Lung microvascular endothelial cell (primary cell): ENCODE measurements at regions not wholly inside any gene's neighbourhood (a gene's known extent, or its start where the extent isn't known, plus 50 kb on each side); places are given as distances from the start of the nearest gene placed in this dataset.
A peak's percentile ranks its signal among the peaks of the same experiment; 100 is the strongest.
"Not testable (repeated sequence)": the region's sequence is repeated elsewhere in the genome, so short reads cannot be mapped to it uniquely, and the experiment has no call there.

Experiments
- DNase-seq, 2 donors: peaks; one replicate each; pipeline versions ENCODE4 v3.0.0 to v3.0.0-alpha.2; 2010; ENCODE audit warnings: low read depth in 2 of 2

- DNase-seq: no peak
Observed at GRCh38 chr4:27931584-27931983, 1070.9 kb downstream of the STIM2 start.

- DNase-seq: peak in 1 of 2 donors; percentile 58
Observed at GRCh38 chr4:27934871-27935270, 1074.2 kb downstream of the STIM2 start.

GRCh38 chr4:27946799-27947198, 1086.2 kb downstream of the STIM2 start:
- DNase-seq: no peak

- DNase-seq: no peak
Observed at GRCh38 chr4:27947302-27947701, 1086.7 kb downstream of the STIM2 start.

GRCh38 chr4:27964095-27964494, 1103.5 kb downstream of the STIM2 start:
- no peak for DNase-seq

GRCh38 chr4:27966664-27967063, 1106.0 kb downstream of the STIM2 start:
- no peak for DNase-seq

- no peak for DNase-seq
Observed at GRCh38 chr4:27973056-27973455, 1112.4 kb downstream of the STIM2 start.

GRCh38 chr4:27973700-27974099, 1113.1 kb downstream of the STIM2 start:
- DNase-seq: no peak

GRCh38 chr4:27974339-27974738, 1113.7 kb downstream of the STIM2 start:
- DNase-seq: no peak

- DNase-seq: not testable (repeated sequence)
Observed at GRCh38 chr4:27974881-27975280, 1114.2 kb downstream of the STIM2 start.

- DNase-seq: not testable (repeated sequence)
Observed at GRCh38 chr4:27978427-27979109, 1117.9 kb downstream of the STIM2 start.

GRCh38 chr4:27985522-27985921, 1124.9 kb downstream of the STIM2 start:
- DNase-seq: no peak

- DNase-seq: no peak
Observed at GRCh38 chr4:27986476-27986875, 1125.8 kb downstream of the STIM2 start.

- DNase-seq: no peak
Observed at GRCh38 chr4:28001698-28002097, 1141.1 kb downstream of the STIM2 start.

- DNase-seq: peak in 1 of 2 donors; percentile 0
Observed at GRCh38 chr4:28004520-28004919, 1143.9 kb downstream of the STIM2 start.

GRCh38 chr4:28006021-28006420, 1145.4 kb downstream of the STIM2 start:
- DNase-seq: no peak

GRCh38 chr4:28007693-28008092, 1147.1 kb downstream of the STIM2 start:
- no peak for DNase-seq

- DNase-seq: no peak
Observed at GRCh38 chr4:28009541-28009940, 1148.9 kb downstream of the STIM2 start.

GRCh38 chr4:28010577-28011240, 1150.1 kb downstream of the STIM2 start:
- DNase-seq: no peak

- no peak for DNase-seq
Observed at GRCh38 chr4:28014469-28014868, 1153.8 kb downstream of the STIM2 start.

GRCh38 chr4:28015996-28016395, 1155.4 kb downstream of the STIM2 start:
- no peak for DNase-seq

GRCh38 chr4:28038253-28038652, 1177.6 kb downstream of the STIM2 start:
- not testable (repeated sequence) for DNase-seq

- no peak for DNase-seq
Observed at GRCh38 chr4:28062562-28062961, 1201.9 kb downstream of the STIM2 start.
